ENCODE measurements at regions not wholly inside any gene's neighbourhood (a gene's known extent, or its start where the extent isn't known, plus 50 kb on each side); places are given as distances from the start of the nearest gene placed in this dataset.
"Not testable (repeated sequence)": the region's sequence is repeated elsewhere in the genome, so short reads cannot be mapped to it uniquely, and the experiment has no call there.

- no peak for DNase-seq
Measured at GRCh38 chr12:40172879-40173278, 51.9 kb upstream of the LRRK2 start.

GRCh38 chr12:40171501-40171900 lies 53.3 kb upstream of the LRRK2 start:
- peak; percentile 66 to 77 for DNase-seq

GRCh38 chr12:40171066-40171465 lies 53.7 kb upstream of the LRRK2 start:
- DNase-seq, result peak; percentile 36 to 46

GRCh38 chr12:40170593-40170992 lies 54.2 kb upstream of the LRRK2 start:
- DNase-seq, result no peak

GRCh38 chr12:40168868-40169267 lies 55.9 kb upstream of the LRRK2 start:
- no peak for DNase-seq

- not testable (repeated sequence) for DNase-seq
Measured at GRCh38 chr12:40168419-40168818, 56.4 kb upstream of the LRRK2 start.

- no peak for DNase-seq
Measured at GRCh38 chr12:40168001-40168400, 56.8 kb upstream of the LRRK2 start.

- no peak for DNase-seq
Measured at GRCh38 chr12:40165179-40165578, 59.3 kb upstream of the SLC2A13 start.

GRCh38 chr12:40164034-40164433 lies 58.2 kb upstream of the SLC2A13 start:
- no peak for DNase-seq

- DNase-seq, result no peak
Measured at GRCh38 chr12:40162033-40162432, 56.2 kb upstream of the SLC2A13 start.

- peak; percentile 74 to 89 for DNase-seq
Measured at GRCh38 chr12:40158592-40159111, 52.8 kb upstream of the SLC2A13 start.

GRCh38 chr12:40157336-40157735 lies 51.5 kb upstream of the SLC2A13 start:
- peak in 1 of 2 donors; percentile 25 for DNase-seq

- DNase-seq, result no peak
Measured at GRCh38 chr12:40156021-40156764, 50.3 kb upstream of the SLC2A13 start.
